Ascending aorta (tissue), 2 donors: ENCODE measurements at regions not wholly inside any gene's neighbourhood (a gene's known extent, or its start where the extent isn't known, plus 50 kb on each side); places are given as distances from the start of the nearest gene placed in this dataset.

ENCODE experiments used
- DNase-seq, 2 donors: peaks; one replicate each; pipeline ENCODE4 v3.0.0-alpha.2; 2019; ENCODE audit warnings: low spot score in 2 of 2
- H3K27ac ChIP-seq, 2 donors: fragments of 200-600 bp; sonication (generic); one replicate each; pipeline ENCODE4 v1.5.1; 2016 to 2017; ENCODE audit warnings: mild to moderate bottlenecking in 1 of 2
- H3K27me3 ChIP-seq: fragments of 200-600 bp; sonication (generic); one replicate; pipeline ENCODE4 v1.5.1; 2017
- H3K36me3 ChIP-seq, 2 donors: fragments of 200-600 bp; sonication (generic); one replicate each; pipeline ENCODE4 v1.5.1; 2016
- H3K4me1 ChIP-seq, 2 donors: fragments of 200-600 bp; sonication (generic); one replicate each; pipeline ENCODE4 v1.5.1; 2016 to 2017; ENCODE audit warnings: mild to moderate bottlenecking in 1 of 2
- H3K4me3 ChIP-seq, 2 donors: fragments of 200-600 bp; sonication (generic); one replicate each; pipeline ENCODE4 v1.5.1; 2016 to 2017; ENCODE audit warnings: mild to moderate bottlenecking in 1 of 2
- H3K9me3 ChIP-seq, 2 donors: fragments of 200-600 bp; sonication (generic); one replicate each; pipeline ENCODE4 v1.5.1; 2016
- intact Hi-C: fragments of 100-400 bp; cut with DNase I; formaldehyde crosslinking; loops from one replicate; pipeline ENCODE4 v1.15.1; 2023
- TF ChIP-seq, protein P1 (sequence below), 3 experiments: fragments of 200-600 bp in 2 of 3; fragments of 450-650 bp in 1 of 3; sonication (generic) in 2 of 3; IDR thresholded peaks; one replicate each; pipeline ENCODE4 v1.5.1; 2016 to 2019; ENCODE audit warnings: antibody characterized with exemption in 3 of 3, mild to moderate bottlenecking in 1 of 3, moderate library complexity in 1 of 3

- intact Hi-C loops: no loop called here
Measured at GRCh38 chr4:125985856-125986255, 671.1 kb downstream of the FAT4 start.

DNA sequence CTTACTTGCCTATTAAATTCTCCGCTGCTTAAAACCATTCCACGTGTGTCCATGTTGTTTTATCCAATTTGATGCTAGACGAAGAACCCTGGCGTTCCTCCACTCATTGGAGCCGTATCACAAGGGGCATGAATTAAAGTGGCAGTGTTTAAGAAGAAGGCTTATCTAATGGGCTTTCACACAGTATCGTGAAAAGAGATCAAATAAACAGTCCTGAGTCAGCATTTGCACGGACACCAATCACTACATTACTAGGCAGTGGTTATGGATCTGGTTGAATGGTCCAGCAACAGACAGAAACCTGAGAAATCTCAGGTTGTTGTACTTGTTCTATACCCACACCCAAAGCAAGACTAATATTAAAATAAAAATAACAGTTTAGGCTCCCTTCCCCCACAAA is 671.6 kb downstream of the FAT4 start:
- H3K4me1 ChIP-seq: no peaks in the 10 kb centered on the region
- no peak overlapping the region for H3K27ac ChIP-seq
- no peaks in the 10 kb centered on the region for H3K9me3 ChIP-seq
- H3K27me3 ChIP-seq: no peaks in the 10 kb centered on the region
- TF ChIP-seq, protein P1, sequence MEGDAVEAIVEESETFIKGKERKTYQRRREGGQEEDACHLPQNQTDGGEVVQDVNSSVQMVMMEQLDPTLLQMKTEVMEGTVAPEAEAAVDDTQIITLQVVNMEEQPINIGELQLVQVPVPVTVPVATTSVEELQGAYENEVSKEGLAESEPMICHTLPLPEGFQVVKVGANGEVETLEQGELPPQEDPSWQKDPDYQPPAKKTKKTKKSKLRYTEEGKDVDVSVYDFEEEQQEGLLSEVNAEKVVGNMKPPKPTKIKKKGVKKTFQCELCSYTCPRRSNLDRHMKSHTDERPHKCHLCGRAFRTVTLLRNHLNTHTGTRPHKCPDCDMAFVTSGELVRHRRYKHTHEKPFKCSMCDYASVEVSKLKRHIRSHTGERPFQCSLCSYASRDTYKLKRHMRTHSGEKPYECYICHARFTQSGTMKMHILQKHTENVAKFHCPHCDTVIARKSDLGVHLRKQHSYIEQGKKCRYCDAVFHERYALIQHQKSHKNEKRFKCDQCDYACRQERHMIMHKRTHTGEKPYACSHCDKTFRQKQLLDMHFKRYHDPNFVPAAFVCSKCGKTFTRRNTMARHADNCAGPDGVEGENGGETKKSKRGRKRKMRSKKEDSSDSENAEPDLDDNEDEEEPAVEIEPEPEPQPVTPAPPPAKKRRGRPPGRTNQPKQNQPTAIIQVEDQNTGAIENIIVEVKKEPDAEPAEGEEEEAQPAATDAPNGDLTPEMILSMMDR (IDR thresholded peaks at IDR 0.05): no peak
- H3K36me3 ChIP-seq: no peaks in the 10 kb centered on the region
- H3K4me3 ChIP-seq: no peak overlapping the region
- intact Hi-C loops: no loop called here
- no peak for DNase-seq

More at GRCh38 chr4:125985856-125986255, 671.1 kb downstream of the FAT4 start:
- Histone ChIP-seq H3K27me3 (no peaks in the 10 kb centered on the region), H3K27ac (no peak overlapping the region), H3K4me3 (no peak overlapping the region), H3K36me3 (no peaks in the 10 kb centered on the region), H3K9me3 (no peaks in the 10 kb centered on the region), H3K4me1 (no peaks in the 10 kb centered on the region)
- TF ChIP-seq, protein P1 (IDR thresholded peaks at IDR 0.05): no peak
- no peak for DNase-seq

DNA sequence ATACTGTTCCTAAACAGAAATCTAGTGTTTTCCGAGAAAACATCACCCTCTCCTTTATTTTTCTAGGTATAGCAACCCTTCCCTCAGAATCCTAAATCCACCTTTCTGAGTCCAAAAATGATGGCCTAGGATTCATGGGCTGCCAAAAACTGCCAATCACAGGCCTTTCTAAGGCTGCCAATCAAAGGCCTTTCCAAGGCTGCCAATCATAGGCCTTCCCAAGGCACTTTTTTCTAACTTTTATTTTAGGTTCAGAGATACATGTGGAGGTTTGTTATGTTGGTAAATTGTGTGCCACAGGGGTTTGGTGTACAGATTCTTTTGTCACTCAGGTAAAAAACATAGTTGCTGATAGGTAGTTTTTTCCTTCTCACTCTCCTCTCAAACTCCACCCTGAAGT is 673.7 kb downstream of the FAT4 start:
- Histone ChIP-seq H3K4me1 (no peaks in the 10 kb centered on the region), H3K27ac (no peak overlapping the region), H3K36me3 (no peaks in the 10 kb centered on the region), H3K4me3 (no peak overlapping the region), H3K27me3 (no peaks in the 10 kb centered on the region), H3K9me3 (no peaks in the 10 kb centered on the region)
- TF ChIP-seq, protein P1 (IDR thresholded peaks at IDR 0.05): no peak
- intact Hi-C loops: no loop called here
- DNase-seq: no peak

DNA sequence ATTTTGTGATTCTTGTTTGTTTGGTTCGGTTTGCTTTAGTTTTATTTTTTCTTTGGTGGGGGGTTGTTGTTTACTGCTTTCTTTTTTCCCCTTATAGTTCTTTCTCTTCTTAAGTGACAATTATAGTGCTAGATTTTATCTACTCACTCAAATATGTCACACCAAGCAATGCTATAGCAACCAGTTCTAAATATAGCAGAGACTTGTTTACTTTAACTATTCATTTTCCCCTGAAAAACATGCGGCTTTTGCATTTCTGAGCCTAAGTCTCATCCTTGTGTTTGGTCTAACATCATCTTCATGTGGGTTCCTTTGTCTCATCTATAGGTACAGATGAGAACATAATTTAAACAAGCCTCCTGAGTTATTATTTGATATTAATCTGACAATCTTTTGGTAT is 676.6 kb downstream of the FAT4 start:
- Histone ChIP-seq H3K4me3 (no peak overlapping the region), H3K27ac (no peak overlapping the region), H3K27me3 (no peaks in the 10 kb centered on the region), H3K36me3 (no peaks in the 10 kb centered on the region), H3K4me1 (no peaks in the 10 kb centered on the region), H3K9me3 (no peaks in the 10 kb centered on the region)
- DNase-seq: no peak
- TF ChIP-seq, protein P1 (IDR thresholded peaks at IDR 0.05): no peak
- intact Hi-C loops: no loop called here

DNA sequence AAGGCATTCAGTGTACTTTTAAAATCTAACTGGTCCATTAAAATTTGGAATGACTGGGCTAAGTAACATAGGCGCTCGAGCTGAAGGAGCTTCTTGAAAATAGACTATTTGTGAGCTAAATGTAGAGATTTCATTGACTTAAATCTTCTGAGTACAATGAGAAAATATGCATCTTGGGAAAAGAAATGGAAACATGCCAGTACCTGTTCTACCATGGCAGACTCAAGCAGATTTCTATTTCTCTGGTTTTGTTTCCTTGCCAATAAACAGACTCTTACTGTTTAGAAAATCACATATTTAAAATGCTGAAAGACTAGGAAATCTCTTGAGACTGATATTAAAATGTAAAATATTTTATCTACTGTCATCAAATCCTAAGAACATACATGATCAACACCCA is 678.1 kb downstream of the FAT4 start:
- TF ChIP-seq, protein P1 (IDR thresholded peaks at IDR 0.05): no peak
- Histone ChIP-seq H3K27ac (no peak overlapping the region), H3K4me3 (no peak overlapping the region), H3K4me1 (no peaks in the 10 kb centered on the region), H3K36me3 (no peaks in the 10 kb centered on the region), H3K27me3 (no peaks in the 10 kb centered on the region), H3K9me3 (no peaks in the 10 kb centered on the region)
- intact Hi-C loops: no loop called here
- DNase-seq: no peak

DNA sequence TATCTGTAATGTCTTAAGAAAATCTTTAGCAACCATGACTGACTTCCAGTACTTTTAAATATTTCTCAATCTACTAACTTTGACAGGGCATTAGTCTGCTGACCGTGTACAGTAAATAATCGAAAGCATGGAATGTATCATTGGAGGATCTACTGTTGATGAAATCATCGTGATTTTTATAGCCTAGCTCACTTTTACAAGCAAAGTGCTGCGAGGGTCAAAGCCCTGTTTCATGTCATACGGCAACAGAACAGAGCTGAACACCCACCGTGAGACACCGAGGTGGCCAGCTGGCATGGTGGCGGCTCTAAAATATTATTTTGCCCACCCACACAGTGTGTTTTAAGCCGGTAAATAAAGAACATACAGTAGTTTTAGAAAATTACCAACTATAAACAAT is 679.3 kb downstream of the FAT4 start:
- intact Hi-C loops: no loop called here
- H3K27ac ChIP-seq: no peak overlapping the region

More for the DNA sequence above, 679.3 kb downstream of the FAT4 start:
- no peak for DNase-seq
- H3K4me3 ChIP-seq: peak overlapping the region in 1 of 2 donors; percentile 38
- TF ChIP-seq, protein P1 (IDR thresholded peaks at IDR 0.05): no peak
- peaks cover 0 to 2% of the 10 kb centered on the region in 2 donors for H3K4me1 ChIP-seq
- H3K9me3 ChIP-seq: no peaks in the 10 kb centered on the region
- no peaks in the 10 kb centered on the region for H3K27me3 ChIP-seq
- no peaks in the 10 kb centered on the region for H3K36me3 ChIP-seq
